ENCODE measurements at regions not wholly inside any gene's neighbourhood (a gene's known extent, or its start where the extent isn't known, plus 50 kb on each side); places are given as distances from the start of the nearest gene placed in this dataset.

DNA sequence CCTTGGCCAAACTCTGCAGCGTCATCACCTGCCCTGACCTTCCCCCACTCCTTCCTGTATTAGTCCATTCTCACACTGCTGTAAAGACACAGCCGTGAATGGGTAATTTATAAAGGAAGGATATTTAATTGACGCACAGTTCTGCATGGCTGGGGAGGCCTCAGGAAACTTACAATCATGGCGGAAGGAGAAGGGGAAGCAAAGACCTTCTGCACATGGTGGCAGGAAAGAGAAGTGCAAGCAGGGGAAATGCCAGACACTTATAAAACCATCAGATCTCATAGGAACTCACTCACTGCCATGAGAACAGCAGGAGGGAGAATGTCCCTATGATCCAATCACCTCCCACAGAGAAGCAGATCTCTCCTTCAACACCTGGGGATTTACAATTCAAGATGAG is 408.5 kb downstream of the PTPRU start:
- Histone ChIP-seq H3K27ac (ENCODE audit: low read length) (no peak overlapping the region), H3F3A (ENCODE audit: insufficient read depth, low read length, poor library complexity, severe bottlenecking) (no peaks in the 10 kb centered on the region), H3K79me2 (replicated peaks; ENCODE audit: insufficient read depth, low read length) (no peaks in the 10 kb centered on the region), H4K20me1 (ENCODE audit: insufficient read depth) (no peaks in the 10 kb centered on the region), H2AFZ (ENCODE audit: low read depth, low read length) (no peak overlapping the region), H3K9me2 (ENCODE audit: insufficient read depth, low read length) (no peaks in the 10 kb centered on the region), H3K4me3 (ENCODE audit: low read length) (no peak overlapping the region), H3K9me3 (ENCODE audit: low read length) (no peaks in the 10 kb centered on the region), H3K27me3 (ENCODE audit: insufficient read depth, low read depth, low read length) (no peaks in the 10 kb centered on the region), H3K4me2 (ENCODE audit: low read length) (no peak overlapping the region), H3K9ac (ENCODE audit: low read length) (no peak overlapping the region), H3K36me3 (ENCODE audit: insufficient read depth, low read length) (no peaks in the 10 kb centered on the region)
- TF ChIP-seq, protein P1, sequence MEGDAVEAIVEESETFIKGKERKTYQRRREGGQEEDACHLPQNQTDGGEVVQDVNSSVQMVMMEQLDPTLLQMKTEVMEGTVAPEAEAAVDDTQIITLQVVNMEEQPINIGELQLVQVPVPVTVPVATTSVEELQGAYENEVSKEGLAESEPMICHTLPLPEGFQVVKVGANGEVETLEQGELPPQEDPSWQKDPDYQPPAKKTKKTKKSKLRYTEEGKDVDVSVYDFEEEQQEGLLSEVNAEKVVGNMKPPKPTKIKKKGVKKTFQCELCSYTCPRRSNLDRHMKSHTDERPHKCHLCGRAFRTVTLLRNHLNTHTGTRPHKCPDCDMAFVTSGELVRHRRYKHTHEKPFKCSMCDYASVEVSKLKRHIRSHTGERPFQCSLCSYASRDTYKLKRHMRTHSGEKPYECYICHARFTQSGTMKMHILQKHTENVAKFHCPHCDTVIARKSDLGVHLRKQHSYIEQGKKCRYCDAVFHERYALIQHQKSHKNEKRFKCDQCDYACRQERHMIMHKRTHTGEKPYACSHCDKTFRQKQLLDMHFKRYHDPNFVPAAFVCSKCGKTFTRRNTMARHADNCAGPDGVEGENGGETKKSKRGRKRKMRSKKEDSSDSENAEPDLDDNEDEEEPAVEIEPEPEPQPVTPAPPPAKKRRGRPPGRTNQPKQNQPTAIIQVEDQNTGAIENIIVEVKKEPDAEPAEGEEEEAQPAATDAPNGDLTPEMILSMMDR (IDR thresholded peaks at IDR 0.05; ENCODE audit: poor library complexity, severe bottlenecking): no peak
- TF ChIP-seq TAF1 (IDR thresholded peaks at IDR 0.05; ENCODE audit: low read depth) (no peak), MXI1 (conservative IDR thresholded peaks at IDR 0.05; ENCODE audit: poor library complexity, severe bottlenecking) (no peak), EZH2 (IDR thresholded peaks at IDR 0.05; ENCODE audit: borderline replicate concordance, insufficient read depth, low read length, poor library complexity, severe bottlenecking) (no peak), POLR2AphosphoS5 (IDR thresholded peaks at IDR 0.05) (no peak), SMC3 (conservative IDR thresholded peaks at IDR 0.05; ENCODE audit: poor library complexity) (no peak), RAD21 (conservative IDR thresholded peaks at IDR 0.05) (no peak), EP300 (conservative IDR thresholded peaks at IDR 0.05; ENCODE audit: poor library complexity, severe bottlenecking) (no peak)
- TF ChIP-seq, protein P2, sequence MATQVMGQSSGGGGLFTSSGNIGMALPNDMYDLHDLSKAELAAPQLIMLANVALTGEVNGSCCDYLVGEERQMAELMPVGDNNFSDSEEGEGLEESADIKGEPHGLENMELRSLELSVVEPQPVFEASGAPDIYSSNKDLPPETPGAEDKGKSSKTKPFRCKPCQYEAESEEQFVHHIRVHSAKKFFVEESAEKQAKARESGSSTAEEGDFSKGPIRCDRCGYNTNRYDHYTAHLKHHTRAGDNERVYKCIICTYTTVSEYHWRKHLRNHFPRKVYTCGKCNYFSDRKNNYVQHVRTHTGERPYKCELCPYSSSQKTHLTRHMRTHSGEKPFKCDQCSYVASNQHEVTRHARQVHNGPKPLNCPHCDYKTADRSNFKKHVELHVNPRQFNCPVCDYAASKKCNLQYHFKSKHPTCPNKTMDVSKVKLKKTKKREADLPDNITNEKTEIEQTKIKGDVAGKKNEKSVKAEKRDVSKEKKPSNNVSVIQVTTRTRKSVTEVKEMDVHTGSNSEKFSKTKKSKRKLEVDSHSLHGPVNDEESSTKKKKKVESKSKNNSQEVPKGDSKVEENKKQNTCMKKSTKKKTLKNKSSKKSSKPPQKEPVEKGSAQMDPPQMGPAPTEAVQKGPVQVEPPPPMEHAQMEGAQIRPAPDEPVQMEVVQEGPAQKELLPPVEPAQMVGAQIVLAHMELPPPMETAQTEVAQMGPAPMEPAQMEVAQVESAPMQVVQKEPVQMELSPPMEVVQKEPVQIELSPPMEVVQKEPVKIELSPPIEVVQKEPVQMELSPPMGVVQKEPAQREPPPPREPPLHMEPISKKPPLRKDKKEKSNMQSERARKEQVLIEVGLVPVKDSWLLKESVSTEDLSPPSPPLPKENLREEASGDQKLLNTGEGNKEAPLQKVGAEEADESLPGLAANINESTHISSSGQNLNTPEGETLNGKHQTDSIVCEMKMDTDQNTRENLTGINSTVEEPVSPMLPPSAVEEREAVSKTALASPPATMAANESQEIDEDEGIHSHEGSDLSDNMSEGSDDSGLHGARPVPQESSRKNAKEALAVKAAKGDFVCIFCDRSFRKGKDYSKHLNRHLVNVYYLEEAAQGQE (IDR thresholded peaks at IDR 0.05; ENCODE audit: borderline replicate concordance): no peak

DNA sequence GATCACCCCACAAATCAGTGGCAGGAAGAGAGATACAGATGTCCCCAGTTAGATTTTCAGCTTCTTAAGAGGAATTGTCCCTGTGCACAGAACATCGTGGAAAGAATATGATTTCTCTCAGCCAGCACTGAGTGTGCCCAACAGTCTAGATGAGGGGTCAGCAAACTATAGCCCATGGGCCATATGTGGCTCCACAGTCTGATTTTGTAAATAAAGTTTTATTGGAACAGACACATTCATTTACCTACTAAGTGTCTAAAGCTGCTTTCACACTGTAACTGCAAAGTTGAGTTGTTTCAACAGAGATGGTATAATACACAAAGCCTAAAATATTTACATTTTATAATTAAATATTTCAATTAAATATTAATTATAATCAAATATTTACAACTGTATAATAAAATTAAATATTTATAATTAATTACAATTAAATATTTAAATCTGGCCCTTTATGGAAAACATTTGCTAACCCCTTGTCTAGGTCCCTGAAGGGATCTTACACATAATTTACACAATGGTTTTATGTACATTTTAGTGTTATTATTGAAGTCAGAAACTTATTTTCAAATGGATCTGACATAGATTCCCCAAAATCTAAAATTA is 407.6 kb downstream of the PTPRU start:
- no peaks in the 10 kb centered on the region for H3K9me2 ChIP-seq (ENCODE audit: insufficient read depth, low read length)
- no peak for TF ChIP-seq EP300 (conservative IDR thresholded peaks at IDR 0.05; ENCODE audit: poor library complexity, severe bottlenecking)
- no peak for TF ChIP-seq MXI1 (conservative IDR thresholded peaks at IDR 0.05; ENCODE audit: poor library complexity, severe bottlenecking)
- no peak for TF ChIP-seq RAD21 (conservative IDR thresholded peaks at IDR 0.05)
- no peak for TF ChIP-seq POLR2AphosphoS5 (IDR thresholded peaks at IDR 0.05)
- no peaks in the 10 kb centered on the region for H3K9me3 ChIP-seq (ENCODE audit: low read length)
- H3K4me2 ChIP-seq (ENCODE audit: low read length): no peak overlapping the region
- no peak overlapping the region for H3K9ac ChIP-seq (ENCODE audit: low read length)
- H3K36me3 ChIP-seq (ENCODE audit: insufficient read depth, low read length): no peaks in the 10 kb centered on the region
- H4K20me1 ChIP-seq (ENCODE audit: insufficient read depth): no peaks in the 10 kb centered on the region
- H2AFZ ChIP-seq (ENCODE audit: low read depth, low read length): no peak overlapping the region
- no peaks in the 10 kb centered on the region for H3K79me2 ChIP-seq (replicated peaks; ENCODE audit: insufficient read depth, low read length)
- no peaks in the 10 kb centered on the region for H3K27me3 ChIP-seq (ENCODE audit: insufficient read depth, low read depth, low read length)
- H3K27ac ChIP-seq (ENCODE audit: low read length): no peak overlapping the region
- H3K4me3 ChIP-seq (ENCODE audit: low read length): no peak overlapping the region
- no peaks in the 10 kb centered on the region for H3F3A ChIP-seq (ENCODE audit: insufficient read depth, low read length, poor library complexity, severe bottlenecking)

Measured in neural cell (in vitro differentiated cells).